Skeletal muscle satellite cell (primary cell): ENCODE measurements at regions not wholly inside any gene's neighbourhood (a gene's known extent, or its start where the extent isn't known, plus 50 kb on each side); places are given as distances from the start of the nearest gene placed in this dataset.

Experiments used
- H3K27me3 ChIP-seq: 2 replicates; pipeline ENCODE4 v1.7.0; 2013; ENCODE audit warnings: low read length; ENCODE audit not compliant: control insufficient read depth, insufficient read depth
- H3K36me3 ChIP-seq: 2 replicates; pipeline ENCODE4 v1.7.0; 2013; ENCODE audit warnings: mild to moderate bottlenecking, control low read depth, low read length; ENCODE audit not compliant: insufficient read depth
- H3K4me1 ChIP-seq: 2 replicates; pipeline ENCODE4 v1.7.0; 2013; ENCODE audit warnings: low read length; ENCODE audit not compliant: control insufficient read depth, insufficient read depth
- H3K4me2 ChIP-seq: 2 replicates; pipeline ENCODE4 v1.7.0; 2013; ENCODE audit warnings: mild to moderate bottlenecking, low read length
- H3K4me3 ChIP-seq: 2 replicates; pipeline ENCODE4 v1.7.0; 2013; ENCODE audit warnings: low read length
- H3K9ac ChIP-seq: 2 replicates; pipeline ENCODE4 v1.7.0; 2013; ENCODE audit warnings: mild to moderate bottlenecking, low read depth, low read length, moderate library complexity
- H3K9me3 ChIP-seq: replicated peaks from 2 replicates; pipeline ENCODE4 v1.7.0; 2013; ENCODE audit warnings: mild to moderate bottlenecking, control low read depth, low read length

GRCh38 chr14:100391173-100391572 lies 68.0 kb downstream of the SLC25A47 start:
- Histone ChIP-seq H3K4me1 (peaks cover 12% of the 10 kb centered on the region), H3K9me3 (no peaks in the 10 kb centered on the region), H3K27me3 (no peaks in the 10 kb centered on the region), H3K4me3 (no peak overlapping the region), H3K36me3 (no peaks in the 10 kb centered on the region), H3K4me2 (no peak overlapping the region), H3K9ac (no peak overlapping the region)

GRCh38 chr14:100391724-100392123 lies 68.6 kb downstream of the SLC25A47 start:
- H3K4me1 ChIP-seq: peaks cover 8% of the 10 kb centered on the region
- no peak overlapping the region for H3K4me3 ChIP-seq
- H3K9ac ChIP-seq: no peak overlapping the region
- H3K9me3 ChIP-seq: no peaks in the 10 kb centered on the region
- H3K4me2 ChIP-seq: no peak overlapping the region
- H3K36me3 ChIP-seq: no peaks in the 10 kb centered on the region
- no peaks in the 10 kb centered on the region for H3K27me3 ChIP-seq

GRCh38 chr14:100392356-100392755 lies 69.2 kb downstream of the SLC25A47 start:
- no peaks in the 10 kb centered on the region for H3K36me3 ChIP-seq
- no peaks in the 10 kb centered on the region for H3K9me3 ChIP-seq
- H3K27me3 ChIP-seq: no peaks in the 10 kb centered on the region
- H3K4me3 ChIP-seq: no peak overlapping the region
- H3K4me2 ChIP-seq: no peak overlapping the region
- H3K9ac ChIP-seq: no peak overlapping the region
- peaks cover 5% of the 10 kb centered on the region for H3K4me1 ChIP-seq

GRCh38 chr14:100393362-100393761 lies 70.2 kb downstream of the SLC25A47 start:
- H3K4me1 ChIP-seq: peaks cover 5% of the 10 kb centered on the region
- H3K36me3 ChIP-seq: no peaks in the 10 kb centered on the region
- H3K27me3 ChIP-seq: no peaks in the 10 kb centered on the region
- no peak overlapping the region for H3K9ac ChIP-seq
- H3K9me3 ChIP-seq: no peaks in the 10 kb centered on the region
- no peak overlapping the region for H3K4me3 ChIP-seq
- H3K4me2 ChIP-seq: no peak overlapping the region

GRCh38 chr14:100393906-100394732 lies 71.0 kb downstream of the SLC25A47 start:
- H3K36me3 ChIP-seq: no peaks in the 10 kb centered on the region
- no peak overlapping the region for H3K4me2 ChIP-seq
- no peaks in the 10 kb centered on the region for H3K9me3 ChIP-seq
- no peak overlapping the region for H3K9ac ChIP-seq
- no peaks in the 10 kb centered on the region for H3K27me3 ChIP-seq
- peaks cover 5% of the 10 kb centered on the region for H3K4me1 ChIP-seq
- no peak overlapping the region for H3K4me3 ChIP-seq

- Histone ChIP-seq H3K27me3 (no peaks in the 10 kb centered on the region), H3K9me3 (no peaks in the 10 kb centered on the region), H3K4me2 (no peak overlapping the region), H3K4me1 (peaks cover 7% of the 10 kb centered on the region), H3K36me3 (no peaks in the 10 kb centered on the region), H3K9ac (no peak overlapping the region), H3K4me3 (no peak overlapping the region)
These were observed 71.9 kb downstream of the SLC25A47 start for GRCh38 chr14:100394886-100395672.

GRCh38 chr14:100396266-100396795 lies 73.2 kb downstream of the SLC25A47 start:
- Histone ChIP-seq H3K36me3 (no peaks in the 10 kb centered on the region), H3K4me3 (no peak overlapping the region), H3K9ac (no peak overlapping the region), H3K27me3 (no peaks in the 10 kb centered on the region), H3K4me2 (no peak overlapping the region), H3K9me3 (no peaks in the 10 kb centered on the region), H3K4me1 (peaks cover 11% of the 10 kb centered on the region)

- no peaks in the 10 kb centered on the region for H3K27me3 ChIP-seq
- peaks cover 11% of the 10 kb centered on the region for H3K4me1 ChIP-seq
- no peak overlapping the region for H3K4me2 ChIP-seq
- no peak overlapping the region for H3K4me3 ChIP-seq
- H3K9ac ChIP-seq: no peak overlapping the region
- H3K9me3 ChIP-seq: no peaks in the 10 kb centered on the region
- H3K36me3 ChIP-seq: no peaks in the 10 kb centered on the region
These were observed 73.9 kb downstream of the SLC25A47 start for GRCh38 chr14:100397005-100397404.

GRCh38 chr14:100398044-100398443 lies 74.9 kb downstream of the SLC25A47 start:
- H3K4me1 ChIP-seq: peaks cover 14% of the 10 kb centered on the region
- no peaks in the 10 kb centered on the region for H3K36me3 ChIP-seq
- no peaks in the 10 kb centered on the region for H3K27me3 ChIP-seq
- H3K9ac ChIP-seq: no peak overlapping the region
- no peak overlapping the region for H3K4me2 ChIP-seq
- no peak overlapping the region for H3K4me3 ChIP-seq
- no peaks in the 10 kb centered on the region for H3K9me3 ChIP-seq

GRCh38 chr14:100399052-100399849 lies 76.1 kb downstream of the SLC25A47 start:
- Histone ChIP-seq H3K4me2 (no peak overlapping the region), H3K9ac (no peak overlapping the region), H3K9me3 (no peaks in the 10 kb centered on the region), H3K27me3 (no peaks in the 10 kb centered on the region), H3K36me3 (no peaks in the 10 kb centered on the region), H3K4me1 (peaks cover 14% of the 10 kb centered on the region), H3K4me3 (no peak overlapping the region)

- H3K9ac ChIP-seq: no peak overlapping the region
- H3K4me2 ChIP-seq: no peak overlapping the region
- no peaks in the 10 kb centered on the region for H3K9me3 ChIP-seq
- H3K4me1 ChIP-seq: peaks cover 14% of the 10 kb centered on the region
- H3K4me3 ChIP-seq: no peak overlapping the region
- no peaks in the 10 kb centered on the region for H3K27me3 ChIP-seq
- no peaks in the 10 kb centered on the region for H3K36me3 ChIP-seq
These were observed 77.0 kb downstream of the SLC25A47 start for GRCh38 chr14:100400115-100400514.
